HEK293T (cell line): ENCODE measurements at regions not wholly inside any gene's neighbourhood (a gene's known extent, or its start where the extent isn't known, plus 50 kb on each side); places are given as distances from the start of the nearest gene placed in this dataset.
A peak's percentile ranks its signal among the peaks of the same experiment; 100 is the strongest.

Experiments used
- ARNT ChIP-seq: fragments of 450-650 bp; IDR thresholded peaks from 2 replicates; pipeline ENCODE4 v1.6.1; 2017; ENCODE audit warnings: mild to moderate bottlenecking
- BHLHE40 ChIP-seq: fragments of 450-650 bp; IDR thresholded peaks from 2 replicates; pipeline ENCODE4 v1.6.1; 2016; ENCODE audit warnings: mild to moderate bottlenecking, moderate library complexity, borderline replicate concordance
- ELF4 ChIP-seq: fragments of 450-650 bp; IDR thresholded peaks from 2 replicates; pipeline ENCODE4 v1.6.1; 2017; ENCODE audit warnings: antibody characterized with exemption
- FOXA1 ChIP-seq: fragments of 450-650 bp; IDR thresholded peaks from 2 replicates; pipeline ENCODE4 v1.6.1; 2016; ENCODE audit warnings: mild to moderate bottlenecking
- FOXK2 ChIP-seq: fragments of 450-650 bp; IDR thresholded peaks from 2 replicates; pipeline ENCODE4 v1.6.1; 2016; ENCODE audit warnings: mild to moderate bottlenecking
- FOXM1 ChIP-seq: fragments of 450-650 bp; IDR thresholded peaks from 2 replicates; pipeline ENCODE4 v1.6.1; 2017; ENCODE audit warnings: mild to moderate bottlenecking, borderline replicate concordance
- HDGF ChIP-seq: fragments of 450-650 bp; IDR thresholded peaks from 2 replicates; pipeline ENCODE4 v1.6.1; 2017; ENCODE audit warnings: antibody characterized with exemption, borderline replicate concordance
- L3MBTL2 ChIP-seq: fragments of 450-650 bp; conservative IDR thresholded peaks from 2 replicates; pipeline ENCODE4 v1.6.1; 2016; ENCODE audit warnings: mild to moderate bottlenecking
- LEF1 ChIP-seq: fragments of 450-650 bp; IDR thresholded peaks from 2 replicates; pipeline ENCODE4 v1.6.1; 2017; ENCODE audit warnings: mild to moderate bottlenecking, borderline replicate concordance
- NFRKB ChIP-seq: fragments of 450-650 bp; IDR thresholded peaks from 2 replicates; pipeline ENCODE4 v1.6.1; 2016; ENCODE audit warnings: mild to moderate bottlenecking, moderate library complexity
- PKNOX1 ChIP-seq: fragments of 450-650 bp; IDR thresholded peaks from 2 replicates; pipeline ENCODE4 v1.6.1; 2016
- SP1 ChIP-seq: fragments of 450-650 bp; IDR thresholded peaks from 2 replicates; pipeline ENCODE4 v1.6.1; 2017
- SUZ12 ChIP-seq: fragments of 450-650 bp; IDR thresholded peaks from 2 replicates; pipeline ENCODE4 v1.6.1; 2016; ENCODE audit warnings: mild to moderate bottlenecking
- TARDBP ChIP-seq: fragments of 450-650 bp; IDR thresholded peaks from 2 replicates; pipeline ENCODE4 v1.6.1; 2016

GRCh38 chr5:123868267-123868666, 356.3 kb downstream of the CSNK1G3 start:
- TF ChIP-seq NFRKB: no peak
- no peak for TF ChIP-seq ELF4
- TF ChIP-seq HDGF: no peak
- TF ChIP-seq PKNOX1: peak; percentile 56; the same call in 1 of the 2 replicates
- no peak for TF ChIP-seq ARNT
- TF ChIP-seq FOXM1: no peak
- TF ChIP-seq SP1: no peak
- TF ChIP-seq BHLHE40: no peak
- TF ChIP-seq LEF1: no peak
- TF ChIP-seq TARDBP: no peak
- no peak for TF ChIP-seq L3MBTL2
- no peak for TF ChIP-seq FOXK2
- TF ChIP-seq SUZ12: no peak
- no peak for TF ChIP-seq FOXA1
